CD4-positive, alpha-beta T cell (primary cell): ENCODE measurements at regions not wholly inside any gene's neighbourhood (a gene's known extent, or its start where the extent isn't known, plus 50 kb on each side); places are given as distances from the start of the nearest gene placed in this dataset.

Experiments used
- ATAC-seq: fragments of 200-7000 bp; cut with Tn5 transposase; one replicate; pipeline ENCODE4 v1.10.0; 2022; ENCODE audit warnings: mild to moderate bottlenecking; ENCODE audit not compliant: poor library complexity
- CTCF ChIA-PET: fragments of 350-600 bp; sonication (Branson Sonifier 250); formaldehyde crosslinking; loops from one replicate; lab custom pipeline; 2021; ENCODE audit warnings: antibody characterized with exemption, inconsistent platforms; lab: Charles Lee
- POLR2A ChIA-PET: fragments of 350-600 bp; sonication (Branson Sonifier 250); formaldehyde crosslinking; loops from one replicate; lab custom pipeline; 2021; ENCODE audit warnings: antibody characterized with exemption, inconsistent platforms; lab: Charles Lee
- DNase-seq, 14 experiments: peaks; one replicate each; pipeline ENCODE4 v3.0.0-alpha.2; 2013 to 2020; ENCODE audit warnings: mixed read lengths in 2 of 14
- H3K27ac ChIP-seq, 2 donors: one replicate each; pipeline versions ENCODE4 v1.5.1 to v1.7.0; 2013; ENCODE audit warnings: low read length in 2 of 2, low read depth in 1 of 2, mild to moderate bottlenecking in 1 of 2
- H3K27me3 ChIP-seq, 2 experiments: 1 replicate in 1 of 2; 2 replicates in 1 of 2; pipeline versions ENCODE4 v1.6.1 to v1.7.0; 2013; ENCODE audit warnings: low read length in 2 of 2, control low read depth in 1 of 2, mild to moderate bottlenecking in 1 of 2, moderate library complexity in 1 of 2; ENCODE audit not compliant: insufficient read depth in 2 of 2, control insufficient read depth in 1 of 2
- H3K36me3 ChIP-seq: one replicate; pipeline ENCODE4 v1.6.1; 2013; ENCODE audit warnings: low read length, control low read depth; ENCODE audit not compliant: insufficient read depth
- H3K4me1 ChIP-seq: one replicate; pipeline ENCODE4 v1.6.1; 2013; ENCODE audit warnings: low read length, control low read depth; ENCODE audit not compliant: insufficient read depth
- H3K4me3 ChIP-seq: one replicate; pipeline ENCODE4 v1.5.1; 2013; ENCODE audit warnings: mild to moderate bottlenecking, low read length, moderate library complexity
- H3K9me3 ChIP-seq, 2 experiments: 1 replicate in 1 of 2; 2 replicates in 1 of 2; pipeline versions ENCODE4 v1.6.1 to v1.7.0; 2013; ENCODE audit warnings: low read length in 2 of 2, mild to moderate bottlenecking in 2 of 2, control low read depth in 1 of 2, moderate library complexity in 1 of 2; ENCODE audit not compliant: control insufficient read depth in 1 of 2, insufficient read depth in 1 of 2
- H3K27ac Mint-ChIP-seq: one replicate; pipeline ENCODE4 v1.8.0; 2020; ENCODE audit warnings: mixed read lengths
- H3K27me3 Mint-ChIP-seq: one replicate; pipeline ENCODE4 v1.8.0; 2021; ENCODE audit warnings: mixed read lengths
- H3K36me3 Mint-ChIP-seq: one replicate; pipeline ENCODE4 v1.8.0; 2021; ENCODE audit warnings: low read depth, mixed read lengths
- H3K4me1 Mint-ChIP-seq: one replicate; pipeline ENCODE4 v1.8.0; 2021; ENCODE audit warnings: low read depth, mixed read lengths
- H3K4me3 Mint-ChIP-seq: one replicate; pipeline ENCODE4 v1.8.0; 2020; ENCODE audit warnings: mild to moderate bottlenecking, mixed read lengths
- H3K9me3 Mint-ChIP-seq: one replicate; pipeline ENCODE4 v1.8.0; 2020; ENCODE audit warnings: mixed read lengths
- intact Hi-C, 2 experiments: fragments of 100-400 bp; cut with DNase I in 1 of 2; cut with micrococcal nuclease in 1 of 2; formaldehyde crosslinking; loops; one replicate each; pipeline versions ENCODE4 v1.15.1 to v1.9.0; 2023 to 2025; cut with DNase I, micrococcal nuclease
- TF ChIP-seq, protein P1 (sequence below): fragments of 200-600 bp; IDR thresholded peaks from one replicate; pipeline ENCODE4 v1.8.0; 2022; ENCODE audit warnings: antibody characterized with exemption, mild to moderate bottlenecking

DNA sequence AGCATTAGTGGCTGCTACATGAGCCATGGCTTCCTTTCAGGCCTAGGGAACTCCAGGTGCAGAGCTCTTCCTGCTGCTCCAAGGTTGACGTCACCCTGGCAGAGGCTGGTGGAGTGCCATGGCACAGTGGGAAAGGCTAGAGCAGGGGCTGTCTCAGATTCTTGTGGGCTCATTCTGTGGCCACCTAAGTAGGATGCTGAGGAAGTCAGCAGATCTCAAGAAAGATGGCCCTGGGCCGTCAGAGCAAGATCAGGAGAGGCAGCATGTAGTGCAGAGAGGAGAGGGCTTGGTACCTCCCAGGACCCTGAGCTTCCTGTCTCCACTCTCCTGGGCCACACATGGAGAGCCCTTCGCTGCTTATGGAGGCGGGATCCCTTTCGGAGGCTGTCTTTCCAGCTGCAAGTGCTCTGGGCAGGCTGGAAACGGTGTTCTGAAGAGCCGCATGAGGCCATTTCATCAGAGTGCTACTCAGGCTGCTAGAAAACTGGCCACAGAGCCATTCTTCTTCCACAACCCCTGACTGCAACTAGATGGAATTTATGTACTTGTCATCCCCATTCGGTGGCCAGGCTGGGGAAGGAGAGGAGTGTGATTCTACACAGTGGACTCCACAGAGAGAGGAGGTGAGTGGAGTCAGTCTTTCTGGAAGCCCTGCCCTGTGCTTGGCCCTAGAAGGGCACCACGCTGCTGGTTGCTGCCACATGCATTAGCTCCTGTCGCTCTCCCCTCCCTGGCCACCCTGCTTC is 304.2 kb downstream of the RPS24 start:
- ChIA-PET POLR2A (no interaction called here), CTCF (no interaction called here)
- no peaks in the 10 kb centered on the region for H3K27me3 Mint-ChIP-seq
- H3K4me1 Mint-ChIP-seq, result no peaks in the 10 kb centered on the region
- H3K4me3 Mint-ChIP-seq, result no peak overlapping the region
- no peak overlapping the region for H3K4me3 ChIP-seq
- no peaks in the 10 kb centered on the region for H3K36me3 ChIP-seq
- ATAC-seq, result no peak
- intact Hi-C loops, result no loop called here
- no peaks in the 10 kb centered on the region for H3K4me1 ChIP-seq
- no peaks in the 10 kb centered on the region for H3K27me3 ChIP-seq
- H3K27ac Mint-ChIP-seq, result no peak overlapping the region
- no peaks in the 10 kb centered on the region for H3K9me3 Mint-ChIP-seq
- TF ChIP-seq, protein P1, sequence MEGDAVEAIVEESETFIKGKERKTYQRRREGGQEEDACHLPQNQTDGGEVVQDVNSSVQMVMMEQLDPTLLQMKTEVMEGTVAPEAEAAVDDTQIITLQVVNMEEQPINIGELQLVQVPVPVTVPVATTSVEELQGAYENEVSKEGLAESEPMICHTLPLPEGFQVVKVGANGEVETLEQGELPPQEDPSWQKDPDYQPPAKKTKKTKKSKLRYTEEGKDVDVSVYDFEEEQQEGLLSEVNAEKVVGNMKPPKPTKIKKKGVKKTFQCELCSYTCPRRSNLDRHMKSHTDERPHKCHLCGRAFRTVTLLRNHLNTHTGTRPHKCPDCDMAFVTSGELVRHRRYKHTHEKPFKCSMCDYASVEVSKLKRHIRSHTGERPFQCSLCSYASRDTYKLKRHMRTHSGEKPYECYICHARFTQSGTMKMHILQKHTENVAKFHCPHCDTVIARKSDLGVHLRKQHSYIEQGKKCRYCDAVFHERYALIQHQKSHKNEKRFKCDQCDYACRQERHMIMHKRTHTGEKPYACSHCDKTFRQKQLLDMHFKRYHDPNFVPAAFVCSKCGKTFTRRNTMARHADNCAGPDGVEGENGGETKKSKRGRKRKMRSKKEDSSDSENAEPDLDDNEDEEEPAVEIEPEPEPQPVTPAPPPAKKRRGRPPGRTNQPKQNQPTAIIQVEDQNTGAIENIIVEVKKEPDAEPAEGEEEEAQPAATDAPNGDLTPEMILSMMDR, result no peak
- peak in 1 of 14 experiments; percentile 17 for DNase-seq
- H3K9me3 ChIP-seq, result peaks cover 0 to 10% of the 10 kb centered on the region in 2 experiments
- H3K36me3 Mint-ChIP-seq, result no peaks in the 10 kb centered on the region
- no peak overlapping the region for H3K27ac ChIP-seq

DNA sequence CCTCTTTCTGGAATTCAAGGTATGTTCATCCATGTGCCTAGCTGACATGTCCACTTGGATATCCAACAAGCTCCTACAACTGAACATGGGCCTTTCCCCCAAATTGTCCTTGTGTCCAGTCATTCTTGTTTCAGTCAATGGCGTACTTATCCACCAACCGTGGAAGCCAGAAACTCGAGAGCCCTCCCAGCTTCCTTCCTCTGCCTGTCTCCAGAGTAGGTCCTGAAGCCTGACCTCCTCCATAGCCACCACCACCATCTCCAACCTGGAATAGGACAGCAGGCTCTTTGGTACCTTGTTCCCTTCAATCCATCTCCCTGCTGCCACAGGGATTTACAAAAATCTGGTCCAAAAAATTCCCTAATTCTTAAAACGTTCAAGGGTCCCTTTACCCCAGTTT is 305.1 kb downstream of the RPS24 start:
- Mint-ChIP-seq H3K27ac (no peak overlapping the region), H3K4me3 (no peak overlapping the region), H3K27me3 (no peaks in the 10 kb centered on the region), H3K36me3 (no peaks in the 10 kb centered on the region), H3K9me3 (no peaks in the 10 kb centered on the region), H3K4me1 (no peaks in the 10 kb centered on the region)
- POLR2A ChIA-PET, result no interaction called here
- H3K9me3 ChIP-seq, result peaks cover 0 to 8% of the 10 kb centered on the region in 2 experiments
- no peaks in the 10 kb centered on the region for H3K4me1 ChIP-seq
- no peak overlapping the region for H3K4me3 ChIP-seq
- ATAC-seq, result no peak
- CTCF ChIA-PET, result no interaction called here
- intact Hi-C loops, result no loop called here
- H3K27me3 ChIP-seq, result no peaks in the 10 kb centered on the region
- DNase-seq, result no peak
- TF ChIP-seq, protein P1, result no peak
- H3K36me3 ChIP-seq, result no peaks in the 10 kb centered on the region
- no peak overlapping the region for H3K27ac ChIP-seq

GRCh38 chr10:78339251-78339650 is 305.6 kb downstream of the RPS24 start:
- H3K27ac Mint-ChIP-seq, result no peak overlapping the region

More at GRCh38 chr10:78339251-78339650, 305.6 kb downstream of the RPS24 start:
- no peaks in the 10 kb centered on the region for H3K27me3 Mint-ChIP-seq
- Histone ChIP-seq H3K4me1 (no peaks in the 10 kb centered on the region), H3K27ac (no peak overlapping the region), H3K9me3 (peaks cover 0 to 5% of the 10 kb centered on the region in 2 experiments), H3K27me3 (no peaks in the 10 kb centered on the region), H3K4me3 (no peak overlapping the region), H3K36me3 (no peaks in the 10 kb centered on the region)
- ChIA-PET POLR2A (no interaction called here), CTCF (no interaction called here)
- DNase-seq (no peak), ATAC-seq (no peak)
- H3K4me3 Mint-ChIP-seq, result no peak overlapping the region
- H3K9me3 Mint-ChIP-seq, result no peaks in the 10 kb centered on the region
- H3K4me1 Mint-ChIP-seq, result no peaks in the 10 kb centered on the region
- TF ChIP-seq, protein P1, result no peak
- intact Hi-C loops, result no loop called here
- H3K36me3 Mint-ChIP-seq, result no peaks in the 10 kb centered on the region
